HepG2 (cell line): ENCODE measurements at regions not wholly inside any gene's neighbourhood (a gene's known extent, or its start where the extent isn't known, plus 50 kb on each side); places are given as distances from the start of the nearest gene placed in this dataset.

Source experiments
- HDAC2 ChIP-seq: sonication (generic); formaldehyde crosslinking; IDR thresholded peaks from 2 replicates; pipeline ENCODE4 v1.4.0; 2020; ENCODE audit warnings: missing genetic modification reagents
- MEF2D ChIP-seq: sonication (generic); formaldehyde crosslinking; IDR thresholded peaks from 2 replicates; pipeline ENCODE4 v1.5.1; 2020; ENCODE audit warnings: mild to moderate bottlenecking, missing genetic modification reagents
- POLR2A ChIP-seq, 2 experiments: IDR thresholded peaks; 2 replicates each; pipeline ENCODE4 v1.6.1; 2011; ENCODE audit warnings: low read depth in 2 of 2, low read length in 2 of 2, mild to moderate bottlenecking in 1 of 2, moderate library complexity in 1 of 2; ENCODE audit not compliant: insufficient read depth in 1 of 2
- REST ChIP-seq, 2 experiments: IDR thresholded peaks; 2 replicates each; pipeline ENCODE4 v1.6.1; 2011 to 2012; ENCODE audit warnings: low read length in 2 of 2, borderline replicate concordance in 1 of 2, low read depth in 1 of 2, mild to moderate bottlenecking in 1 of 2, moderate library complexity in 1 of 2
- ZBTB33 ChIP-seq: sonication (generic); formaldehyde crosslinking; IDR thresholded peaks from 2 replicates; pipeline ENCODE4 v1.4.0; 2020; ENCODE audit warnings: missing genetic modification reagents
- ZNF34 ChIP-seq: sonication (generic); formaldehyde crosslinking; IDR thresholded peaks from 2 replicates; pipeline ENCODE4 v1.4.0; 2020; ENCODE audit warnings: mild to moderate bottlenecking, missing genetic modification reagents, borderline replicate concordance
- ZNF646 ChIP-seq: sonication (generic); formaldehyde crosslinking; IDR thresholded peaks from 2 replicates; pipeline ENCODE4 v1.9.0; 2021; ENCODE audit warnings: mild to moderate bottlenecking, missing genetic modification reagents
- ZNF777 ChIP-seq: sonication (generic); formaldehyde crosslinking; IDR thresholded peaks from 2 replicates; pipeline ENCODE4 v1.4.0; 2020; ENCODE audit warnings: missing genetic modification reagents

GRCh38 chr14:29352706-29353080, 575.0 kb downstream of the PRKD1 start:
- no peak for TF ChIP-seq ZNF777 (CRISPR knock-in tag)
- no peak for TF ChIP-seq HDAC2 (CRISPR knock-in tag)
- TF ChIP-seq MEF2D (CRISPR knock-in tag), result no peak
- TF ChIP-seq ZNF34, result no peak
- TF ChIP-seq ZNF646, result no peak
- TF ChIP-seq ZBTB33 (CRISPR knock-in tag), result no peak
- TF ChIP-seq POLR2A (IDR thresholded peaks at IDR 0.05; ENCODE audit: insufficient read depth in 1 of 2, low read depth in 2 of 2, low read length in 2 of 2), result no peak
- no peak for TF ChIP-seq REST (IDR thresholded peaks at IDR 0.05; ENCODE audit: borderline replicate concordance in 1 of 2, low read depth in 1 of 2, low read length in 2 of 2)
